ENCODE measurements at regions not wholly inside any gene's neighbourhood (a gene's known extent, or its start where the extent isn't known, plus 50 kb on each side); places are given as distances from the start of the nearest gene placed in this dataset.

GRCh38 chr10:78269060-78269459, 235.4 kb downstream of the RPS24 start:
- no peak for TF ChIP-seq POLR2A (IDR thresholded peaks at IDR 0.05)
- no peak for TF ChIP-seq CTCF (IDR thresholded peaks at IDR 0.05)
